Keratinocyte (primary cell): ENCODE measurements at regions not wholly inside any gene's neighbourhood (a gene's known extent, or its start where the extent isn't known, plus 50 kb on each side); places are given as distances from the start of the nearest gene placed in this dataset.

Experiments
- DNase-seq: peaks from one replicate; pipeline ENCODE4 v3.0.0-alpha.2; 2011; ENCODE audit warnings: low read depth, missing footprints, low spot score
- FAIRE-seq: peaks from 2 replicates; lab custom pipeline; 2011; peaks lifted over from hg19 to GRCh38; lab: Jason Lieb, UNC
- H2AFZ ChIP-seq: 2 replicates; pipeline ENCODE4 v1.6.0; 2012; ENCODE audit warnings: low read length, control low read depth, inconsistent platforms; ENCODE audit not compliant: control insufficient read depth
- H3K27ac ChIP-seq: 2 replicates; pipeline ENCODE4 v1.5.1; 2011; ENCODE audit warnings: low read length; ENCODE audit not compliant: control insufficient read depth, insufficient read depth
- H3K27me3 ChIP-seq: 3 replicates; pipeline ENCODE4 v1.6.0; 2011; ENCODE audit warnings: low read length; ENCODE audit not compliant: control insufficient read depth, insufficient read depth; ENCODE audit errors: extremely low read depth
- H3K36me3 ChIP-seq, 2 experiments: 2 replicates in 1 of 2; 3 replicates in 1 of 2; pipeline ENCODE4 v1.5.1; 2011; ENCODE audit warnings: low read length in 2 of 2, mild to moderate bottlenecking in 1 of 2; ENCODE audit not compliant: control insufficient read depth in 2 of 2, insufficient read depth in 2 of 2; ENCODE audit errors: extremely low read depth in 1 of 2
- H3K4me1 ChIP-seq: 3 replicates; pipeline ENCODE4 v1.5.1; 2011; ENCODE audit warnings: low read length; ENCODE audit not compliant: control insufficient read depth, insufficient read depth; ENCODE audit errors: extremely low read depth
- H3K4me2 ChIP-seq: 3 replicates; pipeline ENCODE4 v1.6.0; 2011; ENCODE audit warnings: low read depth, low read length; ENCODE audit not compliant: control insufficient read depth, insufficient read depth; ENCODE audit errors: extremely low read depth
- H3K4me3 ChIP-seq, 3 experiments: fragments of 200-600 bp in 1 of 3; sonication (generic) in 1 of 3; 2 replicates in 2 of 3; 3 replicates in 1 of 3; pipeline ENCODE4 v1.5.1; 2011 to 2016; ENCODE audit warnings: low read length in 3 of 3, mild to moderate bottlenecking in 3 of 3, control low read depth in 2 of 3, inconsistent platforms in 1 of 3, low read depth in 1 of 3, mixed read lengths in 1 of 3, mixed run types in 1 of 3, moderate library complexity in 1 of 3; ENCODE audit not compliant: control insufficient read depth in 2 of 3, insufficient read depth in 2 of 3; ENCODE audit errors: extremely low read depth in 1 of 3
- H3K79me2 ChIP-seq: 2 replicates; pipeline ENCODE4 v1.6.0; 2012; ENCODE audit warnings: low read length; ENCODE audit not compliant: control insufficient read depth, insufficient read depth
- H3K9ac ChIP-seq: 3 replicates; pipeline ENCODE4 v1.6.0; 2011; ENCODE audit warnings: low read length; ENCODE audit not compliant: control insufficient read depth, insufficient read depth; ENCODE audit errors: extremely low read depth
- H3K9me1 ChIP-seq: 3 replicates; pipeline ENCODE4 v1.6.0; 2011; ENCODE audit warnings: low read length; ENCODE audit not compliant: control insufficient read depth, insufficient read depth; ENCODE audit errors: extremely low read depth
- H3K9me3 ChIP-seq: 2 replicates; pipeline ENCODE4 v1.5.1; 2012; ENCODE audit warnings: low read depth, low read length; ENCODE audit not compliant: control insufficient read depth
- H4K20me1 ChIP-seq: 3 replicates; pipeline ENCODE4 v1.6.0; 2011; ENCODE audit warnings: low read length; ENCODE audit not compliant: control insufficient read depth, insufficient read depth; ENCODE audit errors: extremely low read depth
- CTCF ChIP-seq, 3 experiments: IDR thresholded peaks in 1 of 3; conservative IDR thresholded peaks in 1 of 3; optimal IDR thresholded peaks in 1 of 3; 2 replicates in 2 of 3; 3 replicates in 1 of 3; pipeline versions ENCODE3 to v1.5.1; 2011; ENCODE audit warnings: low read length in 3 of 3, mild to moderate bottlenecking in 3 of 3, moderate library complexity in 2 of 3, control low read depth in 1 of 3, inconsistent platforms in 1 of 3; ENCODE audit not compliant: insufficient read depth in 2 of 3; ENCODE audit errors: extremely low read depth in 1 of 3
- EZH2 ChIP-seq: IDR thresholded peaks from one replicate; pipeline ENCODE4 v1.6.1; 2012; ENCODE audit warnings: inconsistent platforms, mild to moderate bottlenecking, low read length, moderate library complexity
- dilution Hi-C: fragments of 300-500 bp; cut with MboI; formaldehyde crosslinking; loops from one replicate; pipeline ENCODE4 v1.7.0; 2020; ENCODE audit warnings: low sequenced_read_pairs; ENCODE audit not compliant: extremely low pct_ligation_motif_present

DNA sequence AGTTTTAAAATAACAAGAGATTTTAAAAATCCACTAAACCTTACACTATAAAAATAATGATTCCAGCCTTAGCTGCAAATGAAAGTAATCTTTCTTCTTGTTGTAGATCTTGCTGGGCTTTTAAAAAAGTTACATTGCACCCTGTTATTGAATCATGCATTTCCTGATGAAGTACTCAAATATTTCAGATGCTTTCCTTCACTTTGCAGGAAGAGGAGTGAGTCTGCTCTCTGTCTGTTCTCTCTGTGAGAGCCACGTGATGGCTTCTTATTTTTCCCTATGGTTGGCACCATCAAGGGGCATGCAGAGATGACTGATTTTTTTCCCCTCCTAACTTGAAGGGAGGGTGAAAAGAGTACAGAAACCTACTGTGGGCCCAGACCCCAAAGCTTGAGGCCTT lies 262.7 kb downstream of the ATP23 start:
- no peaks in the 10 kb centered on the region for H3K4me1 ChIP-seq
- TF ChIP-seq EZH2: no peak
- no peak for TF ChIP-seq CTCF (optimal IDR thresholded peaks at IDR 0.05 in 1 of 3, IDR thresholded peaks at IDR 0.05 in 1 of 3, conservative IDR thresholded peaks at IDR 0.05 in 1 of 3; ENCODE audit: extremely low read depth in 1 of 3, insufficient read depth in 2 of 3, low read length in 3 of 3)
- no peaks in the 10 kb centered on the region for H3K9me3 ChIP-seq
- H3K36me3 ChIP-seq: no peaks in the 10 kb centered on the region
- no peak for DNase-seq
- no peaks in the 10 kb centered on the region for H3K9me1 ChIP-seq
- no peak for FAIRE-seq
- dilution Hi-C loops: no loop called here
- no peaks in the 10 kb centered on the region for H3K79me2 ChIP-seq
- no peak overlapping the region for H3K9ac ChIP-seq
- H3K4me2 ChIP-seq: no peak overlapping the region
- H4K20me1 ChIP-seq: no peaks in the 10 kb centered on the region
- H3K4me3 ChIP-seq: no peak overlapping the region
- H2AFZ ChIP-seq: no peak overlapping the region
- no peak overlapping the region for H3K27ac ChIP-seq
- no peaks in the 10 kb centered on the region for H3K27me3 ChIP-seq

DNA sequence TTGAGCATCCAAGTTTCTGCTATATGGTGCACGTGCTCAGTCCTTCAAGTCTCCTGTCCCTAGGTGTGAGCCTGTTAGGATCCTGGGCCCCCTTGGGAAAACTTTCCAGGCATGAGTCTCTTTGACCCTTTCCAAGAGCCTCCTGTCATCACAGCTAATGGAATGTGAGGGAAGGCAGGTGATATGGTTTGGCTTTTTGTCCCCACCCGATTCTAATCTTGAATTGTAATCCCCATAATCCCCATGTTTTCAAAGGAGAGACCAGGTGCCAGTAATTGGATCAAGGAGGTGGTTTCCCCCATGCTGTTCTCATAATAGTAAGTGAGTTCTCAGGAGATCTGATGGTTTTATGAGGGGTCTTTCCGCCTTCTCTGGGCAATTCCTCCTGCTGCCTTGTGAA lies 265.5 kb downstream of the ATP23 start:
- Histone ChIP-seq H4K20me1 (no peaks in the 10 kb centered on the region), H3K4me3 (no peak overlapping the region), H3K27me3 (no peaks in the 10 kb centered on the region), H2AFZ (no peak overlapping the region), H3K27ac (no peak overlapping the region), H3K9me1 (no peaks in the 10 kb centered on the region), H3K9me3 (no peaks in the 10 kb centered on the region), H3K4me2 (no peak overlapping the region), H3K79me2 (no peaks in the 10 kb centered on the region), H3K9ac (no peak overlapping the region), H3K36me3 (no peaks in the 10 kb centered on the region), H3K4me1 (no peaks in the 10 kb centered on the region)
- DNase-seq (no peak), FAIRE-seq (no peak)
- no peak for TF ChIP-seq EZH2
- no peak for TF ChIP-seq CTCF (optimal IDR thresholded peaks at IDR 0.05 in 1 of 3, IDR thresholded peaks at IDR 0.05 in 1 of 3, conservative IDR thresholded peaks at IDR 0.05 in 1 of 3; ENCODE audit: extremely low read depth in 1 of 3, insufficient read depth in 2 of 3, low read length in 3 of 3)
- dilution Hi-C loops: no loop called here
